WERI-Rb-1 (cell line): ENCODE measurements at regions not wholly inside any gene's neighbourhood (a gene's known extent, or its start where the extent isn't known, plus 50 kb on each side); places are given as distances from the start of the nearest gene placed in this dataset.

Experiments used
- DNase-seq: peaks from one replicate; pipeline ENCODE4 v3.0.0-alpha.2; 2020
- H3K27ac ChIP-seq: fragments of 250-450 bp; sonication (Bioruptor Pico); 2 replicates; pipeline ENCODE4 v1.5.1; 2020; ENCODE audit warnings: mild to moderate bottlenecking, moderate library complexity
- H3K27me3 ChIP-seq: fragments of 250-450 bp; sonication (Bioruptor Pico); 2 replicates; pipeline ENCODE4 v1.5.1; 2021; ENCODE audit warnings: mild to moderate bottlenecking, low read depth, moderate library complexity; ENCODE audit not compliant: insufficient read depth, severe bottlenecking
- H3K36me3 ChIP-seq: fragments of 250-450 bp; sonication (Bioruptor Pico); 2 replicates; pipeline ENCODE4 v1.5.1; 2020; ENCODE audit warnings: mild to moderate bottlenecking, moderate library complexity
- H3K4me3 ChIP-seq: 2 replicates; pipeline ENCODE4 v1.5.1; 2011; ENCODE audit warnings: low read depth, mild to moderate bottlenecking, control low read depth, low read length
- H3K9me3 ChIP-seq: fragments of 250-450 bp; sonication (Bioruptor Pico); 2 replicates; pipeline ENCODE4 v1.5.1; 2021; ENCODE audit warnings: mild to moderate bottlenecking, moderate library complexity; ENCODE audit not compliant: severe bottlenecking
- CTCF ChIP-seq: IDR thresholded peaks from 2 replicates; pipeline ENCODE4 v1.5.1; 2011; ENCODE audit warnings: low read depth, mild to moderate bottlenecking, control low read depth, inconsistent platforms, low read length

- DNase-seq: peak; percentile 36
- no peaks in the 10 kb centered on the region for H3K9me3 ChIP-seq
- no peak overlapping the region for H3K4me3 ChIP-seq
- no peaks in the 10 kb centered on the region for H3K27me3 ChIP-seq
- TF ChIP-seq CTCF: peak; percentile 48; the same call in 1 of the 2 replicates
- H3K27ac ChIP-seq: no peak overlapping the region; the same call in 1 of the 2 replicates
- no peaks in the 10 kb centered on the region for H3K36me3 ChIP-seq
Measured at GRCh38 chr4:23219779-23220408, 527.2 kb downstream of the GBA3 start.

- Histone ChIP-seq H3K27me3 (no peaks in the 10 kb centered on the region), H3K9me3 (no peaks in the 10 kb centered on the region), H3K4me3 (no peak overlapping the region), H3K27ac (no peak overlapping the region), H3K36me3 (no peaks in the 10 kb centered on the region)
- no peak for TF ChIP-seq CTCF
- DNase-seq: no peak
Measured at GRCh38 chr4:23213198-23213597, 520.5 kb downstream of the GBA3 start.

GRCh38 chr4:23212558-23212957 is 519.8 kb downstream of the GBA3 start:
- Histone ChIP-seq H3K4me3 (no peak overlapping the region), H3K36me3 (no peaks in the 10 kb centered on the region), H3K9me3 (no peaks in the 10 kb centered on the region), H3K27ac (no peak overlapping the region), H3K27me3 (no peaks in the 10 kb centered on the region)
- TF ChIP-seq CTCF: no peak
- no peak for DNase-seq

GRCh38 chr4:23207059-23207458 is 514.3 kb downstream of the GBA3 start:
- DNase-seq: no peak
- H3K27me3 ChIP-seq: no peaks in the 10 kb centered on the region
- TF ChIP-seq CTCF: no peak
- no peak overlapping the region for H3K27ac ChIP-seq
- no peaks in the 10 kb centered on the region for H3K36me3 ChIP-seq
- no peak overlapping the region for H3K4me3 ChIP-seq
- H3K9me3 ChIP-seq: peaks cover 5% of the 10 kb centered on the region

GRCh38 chr4:23202712-23203247 is 510.0 kb downstream of the GBA3 start:
- TF ChIP-seq CTCF: no peak
- no peak overlapping the region for H3K27ac ChIP-seq
- H3K4me3 ChIP-seq: no peak overlapping the region
- peaks cover 5% of the 10 kb centered on the region for H3K9me3 ChIP-seq
- H3K27me3 ChIP-seq: no peaks in the 10 kb centered on the region
- no peak for DNase-seq
- no peaks in the 10 kb centered on the region for H3K36me3 ChIP-seq

GRCh38 chr4:23194751-23195150 is 502.0 kb downstream of the GBA3 start:
- no peak overlapping the region for H3K27ac ChIP-seq
- TF ChIP-seq CTCF: no peak
- no peak for DNase-seq
- no peaks in the 10 kb centered on the region for H3K36me3 ChIP-seq
- no peak overlapping the region for H3K4me3 ChIP-seq
- no peaks in the 10 kb centered on the region for H3K9me3 ChIP-seq
- H3K27me3 ChIP-seq: no peaks in the 10 kb centered on the region
